ENCODE measurements at regions not wholly inside any gene's neighbourhood (a gene's known extent, or its start where the extent isn't known, plus 50 kb on each side); places are given as distances from the start of the nearest gene placed in this dataset.

DNA sequence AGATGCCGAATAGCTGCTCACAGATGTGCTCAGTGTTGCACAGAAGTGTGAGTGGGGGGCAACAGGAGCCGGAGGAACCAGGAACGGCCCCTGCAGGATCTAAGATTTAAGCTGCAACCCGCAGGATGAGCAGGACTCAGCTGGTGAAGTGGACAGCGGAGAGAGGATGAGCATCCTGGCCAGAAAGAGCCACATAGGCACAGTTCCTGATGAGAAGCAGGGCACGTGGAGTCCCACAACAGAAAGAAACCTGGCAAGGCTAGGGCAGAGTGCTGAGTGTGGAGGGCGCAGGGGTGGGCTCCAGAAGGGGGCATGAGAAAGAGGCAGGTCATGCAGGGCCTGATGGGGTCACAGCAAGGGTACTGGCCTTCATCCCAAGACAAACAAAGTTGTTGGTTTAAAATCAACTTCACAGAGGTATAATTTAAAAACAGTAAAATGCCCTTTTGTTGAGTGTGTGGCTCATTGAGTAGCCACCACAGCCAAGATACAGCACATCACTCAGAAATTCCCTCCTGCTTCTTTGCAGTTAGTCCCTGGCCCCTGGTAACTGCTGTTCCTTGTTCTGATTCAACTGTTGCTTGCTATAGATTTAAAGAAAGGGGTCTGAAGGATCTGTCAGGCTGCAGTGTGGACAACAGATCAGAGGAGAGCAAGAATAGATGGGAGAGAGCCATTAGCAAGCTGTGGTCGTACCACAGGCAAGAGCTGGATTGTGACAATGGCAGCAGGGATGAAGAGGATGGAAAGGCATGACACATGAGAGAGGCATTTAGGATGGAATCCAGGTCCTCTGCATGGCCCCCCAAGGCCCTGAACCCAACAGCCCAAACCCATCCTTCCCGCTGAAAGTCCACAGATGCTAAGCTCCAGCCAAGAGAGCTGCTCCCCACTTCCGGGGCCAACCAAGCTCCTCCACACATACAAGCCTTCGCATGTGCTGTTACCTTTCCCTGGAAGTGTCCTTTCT, 53.1 kb upstream of the OSBPL3 start:
- in situ Hi-C loops (cut with HindIII; ENCODE audit: low pct_unique_long_range_greater_than_20kb, low sequenced_read_pairs): no loop called here
- DNase-seq (ENCODE audit: low read depth): no peak

DNA sequence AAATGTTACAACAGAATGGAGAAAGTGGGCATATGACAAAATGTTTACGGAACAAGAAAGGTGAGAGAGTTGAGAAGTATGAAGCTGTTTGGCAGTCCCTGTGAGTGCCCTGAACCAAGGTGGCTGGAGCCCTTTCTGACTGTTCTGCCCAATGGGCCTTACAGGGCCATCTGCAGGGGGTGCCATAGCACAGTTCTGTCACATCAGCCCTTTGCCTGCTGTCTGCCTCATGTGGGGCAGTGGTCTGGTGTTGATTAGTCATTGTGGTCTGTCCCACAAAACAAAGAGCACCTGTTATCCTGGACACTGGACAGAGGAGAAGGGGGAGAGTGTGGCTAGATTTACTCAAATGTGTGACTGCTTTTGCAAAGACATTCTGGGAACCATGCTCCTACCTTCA, 51.5 kb upstream of the OSBPL3 start:
- no peak for DNase-seq (ENCODE audit: low read depth)
- in situ Hi-C loops (cut with HindIII; ENCODE audit: low pct_unique_long_range_greater_than_20kb, low sequenced_read_pairs): no loop called here

DNA sequence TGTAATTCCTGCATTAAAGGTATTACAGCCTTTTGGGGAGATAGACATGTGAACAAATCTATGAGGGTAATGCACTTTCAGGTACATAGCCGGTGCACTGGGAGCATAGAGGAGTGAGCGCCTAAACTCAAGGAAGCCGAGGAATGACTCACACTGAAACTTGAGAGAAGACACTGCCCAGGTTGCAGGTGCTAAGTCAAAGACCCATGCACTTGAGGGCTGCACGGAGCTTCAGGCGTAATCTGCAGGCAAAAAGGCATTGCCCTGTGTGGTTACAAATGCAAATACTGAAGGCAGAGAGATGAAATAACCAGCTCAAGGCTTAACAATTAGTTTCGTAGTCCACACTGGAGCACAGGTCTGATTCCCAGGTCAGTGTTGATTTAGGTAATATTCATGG, 51.0 kb upstream of the OSBPL3 start:
- in situ Hi-C loops (cut with HindIII; ENCODE audit: low pct_unique_long_range_greater_than_20kb, low sequenced_read_pairs): no loop called here
- no peak for DNase-seq (ENCODE audit: low read depth)

All from Caki2 (cell line).